Right cardiac atrium (tissue), 5 donors: ENCODE measurements at regions not wholly inside any gene's neighbourhood (a gene's known extent, or its start where the extent isn't known, plus 50 kb on each side); places are given as distances from the start of the nearest gene placed in this dataset.

Experiments used
- ATAC-seq, 2 donors: fragments of 200-7000 bp; cut with Tn5 transposase; one replicate each; pipeline versions ENCODE4 v1.8.0 to v1.9.1; 2020; ENCODE audit warnings: moderate library complexity in 2 of 2, mild to moderate bottlenecking in 1 of 2
- DNase-seq, 3 donors: peaks; one replicate each; pipeline ENCODE4 v3.0.0-alpha.2; 2020
- H3K27ac ChIP-seq: one replicate; pipeline ENCODE4 v1.5.1; 2013; ENCODE audit warnings: mild to moderate bottlenecking, low read length, control low read depth, moderate library complexity
- H3K27me3 ChIP-seq: one replicate; pipeline ENCODE4 v1.6.1; 2013; ENCODE audit not compliant: control insufficient read depth, insufficient read depth
- H3K4me1 ChIP-seq: one replicate; pipeline ENCODE4 v1.6.1; 2013; ENCODE audit warnings: low read length; ENCODE audit not compliant: control insufficient read depth, insufficient read depth
- H3K4me3 ChIP-seq: one replicate; pipeline ENCODE4 v1.5.1; 2013; ENCODE audit warnings: low read length, control low read depth
- H3K9me3 ChIP-seq: one replicate; pipeline ENCODE4 v1.6.1; 2013; ENCODE audit warnings: low read length; ENCODE audit not compliant: control insufficient read depth
- WGBS: extraction: QIAGEN DNeasy Blood & Tissue Kit; methylation state at CpG from one replicate; pipeline ENCODE4 v1.1.7; 2013; 5-methylcytosine and 5-hydroxymethylcytosine counted together
- intact Hi-C, 4 donors: fragments of 100-400 bp; cut with DNase I; formaldehyde crosslinking; loops; one replicate each; pipeline versions ENCODE4 v1.11.0 to v1.14.0; 2022 to 2023
- donor health status: healthy with polysubstance abuse.
- donor health status: DM: no; HTN: yes; CAD: no.
- donor health status: DM: no; HTN: no; CAD: no.
- donor health status: DM: no; HTN: yes; CAD: no; lungs with severe emphysema.
- donor health status: DM: yes; HTN: yes; CAD: no.

DNA sequence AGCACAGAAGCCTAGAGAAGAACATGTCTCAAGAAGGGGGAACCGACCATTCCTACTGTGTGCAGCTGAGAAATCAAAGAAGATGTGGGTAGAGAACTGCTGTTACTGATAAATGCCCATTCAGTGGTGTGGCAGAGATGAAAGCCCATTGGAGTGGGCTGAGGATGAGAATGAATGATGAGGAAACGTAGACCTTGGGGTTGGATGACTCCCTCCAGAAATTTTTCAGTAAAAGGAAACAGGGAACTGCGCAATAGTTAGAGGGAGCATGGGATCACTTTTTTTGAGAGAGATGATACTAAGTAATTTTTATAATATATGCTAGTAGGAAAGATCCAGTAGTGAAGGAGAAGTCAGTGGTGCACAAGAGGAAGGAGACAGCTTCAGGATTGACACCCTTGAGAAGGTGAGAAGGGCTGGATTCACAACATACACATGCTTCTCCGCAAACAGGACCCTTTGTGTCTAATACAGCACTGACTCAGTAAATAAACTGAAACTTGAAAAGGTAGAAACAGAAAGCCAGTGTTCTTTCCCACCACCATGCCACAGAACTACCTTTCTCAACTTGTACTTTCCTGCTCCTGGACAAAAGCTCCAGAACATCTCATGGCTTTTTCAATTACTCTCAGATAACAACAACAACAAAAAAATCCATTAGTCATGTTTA, 104.7 kb upstream of the IL6 start:
- Histone ChIP-seq H3K27ac (no peak overlapping the region), H3K9me3 (no peaks in the 10 kb centered on the region), H3K27me3 (no peaks in the 10 kb centered on the region), H3K4me3 (no peak overlapping the region), H3K4me1 (no peaks in the 10 kb centered on the region)
- 96% methylated on average over 4 of the region's 4 CpGs for WGBS
- ATAC-seq (no peak), DNase-seq (no peak)
- intact Hi-C loops: no loop called here

DNA sequence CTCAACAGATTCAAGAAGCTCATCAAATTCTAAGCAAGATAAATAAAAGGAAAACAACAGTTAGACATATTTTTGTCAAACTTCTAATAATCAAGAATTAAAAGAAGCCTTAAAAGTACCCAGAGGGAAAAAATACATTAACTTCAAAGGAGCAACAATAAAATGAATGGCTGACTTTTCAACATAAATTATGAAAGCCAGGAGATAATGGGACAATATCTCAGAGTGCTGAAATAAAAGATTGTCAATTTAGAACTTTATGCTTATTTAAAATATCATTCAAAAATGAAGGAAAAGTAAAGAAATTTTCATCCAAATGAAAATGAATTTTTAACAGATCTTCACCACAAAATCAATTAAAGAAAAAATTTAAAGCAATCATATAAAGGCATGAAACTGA, 108.5 kb upstream of the IL6 start:
- Histone ChIP-seq H3K4me3 (no peak overlapping the region), H3K4me1 (no peaks in the 10 kb centered on the region), H3K27me3 (no peaks in the 10 kb centered on the region), H3K27ac (no peak overlapping the region), H3K9me3 (no peaks in the 10 kb centered on the region)
- DNase-seq: no peak
- intact Hi-C loops: no loop called here
- no peak for ATAC-seq

DNA sequence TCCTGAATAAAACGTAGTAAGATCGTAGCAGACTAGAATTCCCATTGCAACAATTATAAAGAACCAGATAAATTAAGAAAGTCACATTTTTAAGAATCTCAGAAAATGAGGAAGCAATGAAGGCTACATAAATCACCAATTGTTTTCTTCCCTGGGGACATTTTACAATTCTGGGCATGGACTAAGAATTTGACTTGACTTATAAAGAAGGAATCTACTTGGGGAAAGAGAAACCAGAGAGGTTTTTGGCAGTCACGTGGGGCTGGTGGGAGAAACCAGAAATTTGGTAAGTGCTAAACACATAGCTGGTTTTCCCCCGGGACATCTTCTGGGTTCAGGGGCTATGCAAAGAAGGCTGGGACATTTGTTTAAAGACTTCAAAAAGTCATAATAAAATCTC, 109.8 kb upstream of the IL6 start:
- DNase-seq (no peak), ATAC-seq (no peak)
- WGBS: 79% methylated on average over 4 of the region's 4 CpGs
- H3K4me1 ChIP-seq: no peaks in the 10 kb centered on the region
- no peak overlapping the region for H3K27ac ChIP-seq
- intact Hi-C loops: no loop called here
- H3K4me3 ChIP-seq: no peak overlapping the region
- H3K27me3 ChIP-seq: no peaks in the 10 kb centered on the region
- no peaks in the 10 kb centered on the region for H3K9me3 ChIP-seq

DNA sequence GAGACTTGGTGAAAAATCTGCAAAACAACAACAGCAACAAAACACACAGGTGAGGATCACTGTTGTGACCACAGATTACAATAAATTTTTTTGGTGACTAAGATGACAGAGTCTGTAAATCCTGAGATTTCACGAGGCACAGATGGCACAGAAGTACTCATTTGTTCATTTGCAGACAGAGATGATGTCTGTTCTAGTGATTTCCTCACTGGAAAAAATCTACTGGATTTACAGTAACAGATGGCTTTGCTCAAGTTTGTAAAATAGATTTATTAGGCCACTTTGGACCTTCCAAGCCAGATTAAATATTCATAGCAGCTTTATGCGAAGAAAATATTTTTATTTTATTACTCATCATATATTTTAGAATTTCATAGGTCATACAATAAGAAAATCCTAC, 113.5 kb upstream of the IL6 start:
- H3K4me3 ChIP-seq: no peak overlapping the region
- H3K4me1 ChIP-seq: no peaks in the 10 kb centered on the region
- H3K27me3 ChIP-seq: no peaks in the 10 kb centered on the region
- H3K9me3 ChIP-seq: no peaks in the 10 kb centered on the region
- ATAC-seq: no peak
- intact Hi-C loops: no loop called here
- no peak overlapping the region for H3K27ac ChIP-seq
- 77% methylated on average over 2 of the region's 2 CpGs for WGBS
- DNase-seq: no peak

DNA sequence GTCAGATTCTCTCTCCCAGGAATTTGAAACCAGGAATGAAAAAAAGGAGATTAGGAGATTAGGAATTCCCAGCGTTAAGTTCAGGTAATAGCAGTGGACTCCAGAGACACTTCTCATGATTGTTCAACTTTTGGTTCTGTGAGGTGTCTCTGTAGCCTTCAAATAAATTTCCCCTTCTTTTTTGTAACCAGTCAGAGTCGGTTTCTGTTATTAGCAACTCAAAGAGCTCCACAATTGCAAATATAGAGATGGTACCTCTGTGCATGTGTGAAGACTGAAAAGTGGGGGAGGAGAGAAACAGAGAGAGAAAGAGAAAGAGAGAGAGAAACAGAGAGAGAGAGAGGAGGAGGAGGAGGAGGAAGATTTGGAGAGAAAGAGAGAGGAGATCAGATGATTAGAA, 112.8 kb upstream of the STEAP1B start:
- Histone ChIP-seq H3K27ac (no peak overlapping the region), H3K4me3 (no peak overlapping the region), H3K9me3 (no peaks in the 10 kb centered on the region), H3K4me1 (no peaks in the 10 kb centered on the region), H3K27me3 (no peaks in the 10 kb centered on the region)
- 77% methylated on average over 2 of the region's 2 CpGs for WGBS
- no peak for DNase-seq
- no peak for ATAC-seq
- intact Hi-C loops: no loop called here

DNA sequence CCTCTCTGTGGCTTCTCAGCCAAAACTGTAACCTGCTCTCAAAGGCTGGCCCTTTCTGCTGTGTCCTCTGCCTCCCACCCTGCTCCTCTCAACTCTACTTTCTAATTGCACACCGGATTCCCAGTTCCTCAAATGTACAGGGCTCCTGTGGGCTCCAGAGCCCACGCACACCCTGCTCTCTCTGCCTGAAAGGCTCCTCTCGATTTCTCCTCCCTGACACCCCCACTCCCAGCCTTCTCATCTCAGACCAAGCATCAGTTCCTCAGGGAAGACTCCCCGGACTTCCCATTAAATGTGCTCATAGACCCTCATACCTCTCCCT, 111.7 kb upstream of the STEAP1B start:
- Histone ChIP-seq H3K27me3 (no peaks in the 10 kb centered on the region), H3K27ac (no peak overlapping the region), H3K9me3 (no peaks in the 10 kb centered on the region), H3K4me3 (no peak overlapping the region), H3K4me1 (no peaks in the 10 kb centered on the region)
- DNase-seq (no peak), ATAC-seq (no peak)
- WGBS: 84% methylated on average over 4 of the region's 4 CpGs
- intact Hi-C loops: no loop called here

DNA sequence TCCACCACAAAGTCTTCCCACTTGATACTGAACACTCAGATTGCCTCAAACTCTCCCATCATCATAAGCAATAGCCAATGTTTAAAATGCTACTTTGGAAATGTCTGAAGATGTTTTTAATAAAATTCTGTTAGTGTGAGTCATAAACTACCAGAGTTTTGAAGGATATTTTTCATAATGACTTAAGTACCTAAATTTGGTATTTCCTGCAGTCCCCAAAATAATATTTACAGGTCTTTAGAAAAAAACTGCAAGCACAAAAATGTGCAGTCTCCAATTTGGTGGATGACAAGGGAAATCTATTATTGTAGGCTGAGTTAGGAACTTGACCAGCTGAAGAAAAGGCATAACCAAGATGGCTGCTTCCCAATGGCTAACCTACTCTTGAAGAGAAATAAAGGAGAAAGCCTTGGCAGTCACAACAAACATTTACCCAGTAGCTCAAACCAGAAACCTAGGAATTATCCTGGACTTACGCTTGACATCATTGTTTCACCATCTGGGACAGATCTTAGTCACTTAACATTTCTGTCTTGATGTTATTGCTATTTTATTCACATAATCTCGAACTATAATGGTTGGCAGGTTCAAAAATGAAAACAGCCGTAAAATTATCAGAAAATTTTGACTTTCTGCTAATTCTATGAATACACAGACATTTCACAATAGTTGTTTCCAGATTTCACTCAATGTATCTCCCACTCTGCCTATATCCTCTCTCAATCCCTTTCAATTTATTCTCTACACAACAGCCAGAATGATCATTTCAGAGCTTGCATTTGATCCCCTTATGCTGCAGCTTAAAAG, 111.2 kb upstream of the STEAP1B start:
- no peaks in the 10 kb centered on the region for H3K27me3 ChIP-seq
- DNase-seq: no peak
- H3K4me1 ChIP-seq: no peaks in the 10 kb centered on the region
- H3K27ac ChIP-seq: no peak overlapping the region
- H3K9me3 ChIP-seq: no peaks in the 10 kb centered on the region
- WGBS: 69% methylated on average over 3 of the region's 3 CpGs
- intact Hi-C loops: no loop called here
- no peak for ATAC-seq
- H3K4me3 ChIP-seq: no peak overlapping the region

DNA sequence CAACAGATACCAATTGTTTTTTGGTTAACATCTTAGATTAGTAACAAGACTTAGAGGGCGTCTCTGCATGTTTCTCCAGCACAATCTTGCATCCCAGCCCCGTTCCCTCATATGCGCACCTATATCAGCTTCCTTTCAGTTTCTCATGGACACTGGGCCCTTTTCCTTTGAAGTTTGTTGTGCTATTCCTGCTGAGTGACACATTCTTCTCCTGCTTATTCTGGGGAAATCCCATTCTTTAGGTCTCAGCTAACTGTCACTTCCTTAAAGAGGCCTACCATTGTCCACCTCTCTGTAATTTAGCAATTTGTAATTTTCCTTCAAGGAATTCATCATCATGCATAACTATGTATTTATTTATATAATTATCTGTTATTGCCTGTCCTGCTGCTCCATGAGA, 110.3 kb upstream of the STEAP1B start:
- Histone ChIP-seq H3K4me1 (no peaks in the 10 kb centered on the region), H3K4me3 (no peak overlapping the region), H3K27me3 (no peaks in the 10 kb centered on the region), H3K27ac (no peak overlapping the region), H3K9me3 (no peaks in the 10 kb centered on the region)
- ATAC-seq (no peak), DNase-seq (no peak)
- intact Hi-C loops: no loop called here
- 87% methylated on average over 3 of the region's 3 CpGs for WGBS

DNA sequence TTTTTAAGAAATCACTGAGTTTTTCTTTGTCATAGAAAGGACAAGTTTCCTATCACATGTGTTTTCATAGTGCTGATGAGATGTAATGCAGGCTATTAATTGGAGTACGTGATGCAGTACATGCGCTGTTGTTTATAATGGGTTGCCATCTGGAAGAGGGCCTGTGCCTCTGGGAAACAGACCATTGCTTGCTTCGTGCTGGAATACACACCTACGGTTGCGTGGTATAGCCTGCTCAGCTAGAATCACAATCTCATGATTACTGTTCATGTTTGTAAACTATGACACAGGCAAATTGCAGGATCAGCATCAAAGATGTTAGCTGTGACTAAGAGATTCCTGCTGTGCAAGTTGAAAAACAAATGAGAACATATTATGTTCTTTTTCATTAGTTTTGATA, 107.2 kb upstream of the STEAP1B start:
- intact Hi-C loops: no loop called here
- ATAC-seq: no peak
- 93% methylated on average over 5 of the region's 5 CpGs for WGBS

DNA sequence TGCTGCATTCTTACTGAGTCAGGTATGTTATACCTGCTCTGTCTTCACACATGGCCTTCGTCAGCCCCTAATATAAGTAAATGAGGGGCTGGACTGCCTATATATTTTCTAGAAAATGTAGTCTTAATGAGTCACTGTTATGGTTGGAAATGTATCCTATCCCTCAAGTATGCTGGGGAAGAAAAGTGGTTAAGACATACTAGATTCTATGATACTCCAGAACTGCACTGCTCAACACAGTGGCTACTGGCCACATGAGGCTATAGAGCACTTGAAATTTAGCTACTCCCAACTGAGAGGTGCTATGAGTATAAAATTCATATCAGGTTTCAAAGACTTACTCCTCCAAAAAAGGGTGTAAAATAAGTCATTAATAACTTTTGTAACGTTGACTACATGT, 104.3 kb upstream of the STEAP1B start:
- Histone ChIP-seq H3K9me3 (no peaks in the 10 kb centered on the region), H3K4me3 (no peak overlapping the region), H3K27ac (no peak overlapping the region), H3K4me1 (no peaks in the 10 kb centered on the region), H3K27me3 (no peaks in the 10 kb centered on the region)
- intact Hi-C loops: no loop called here
- WGBS: 90% methylated on average over 2 of the region's 2 CpGs
- DNase-seq (no peak), ATAC-seq (no peak)

More for the DNA sequence above, 107.2 kb upstream of the STEAP1B start:
- Histone ChIP-seq H3K9me3 (no peaks in the 10 kb centered on the region), H3K27ac (no peak overlapping the region), H3K4me3 (no peak overlapping the region), H3K4me1 (no peaks in the 10 kb centered on the region), H3K27me3 (no peaks in the 10 kb centered on the region)
- DNase-seq: no peak

DNA sequence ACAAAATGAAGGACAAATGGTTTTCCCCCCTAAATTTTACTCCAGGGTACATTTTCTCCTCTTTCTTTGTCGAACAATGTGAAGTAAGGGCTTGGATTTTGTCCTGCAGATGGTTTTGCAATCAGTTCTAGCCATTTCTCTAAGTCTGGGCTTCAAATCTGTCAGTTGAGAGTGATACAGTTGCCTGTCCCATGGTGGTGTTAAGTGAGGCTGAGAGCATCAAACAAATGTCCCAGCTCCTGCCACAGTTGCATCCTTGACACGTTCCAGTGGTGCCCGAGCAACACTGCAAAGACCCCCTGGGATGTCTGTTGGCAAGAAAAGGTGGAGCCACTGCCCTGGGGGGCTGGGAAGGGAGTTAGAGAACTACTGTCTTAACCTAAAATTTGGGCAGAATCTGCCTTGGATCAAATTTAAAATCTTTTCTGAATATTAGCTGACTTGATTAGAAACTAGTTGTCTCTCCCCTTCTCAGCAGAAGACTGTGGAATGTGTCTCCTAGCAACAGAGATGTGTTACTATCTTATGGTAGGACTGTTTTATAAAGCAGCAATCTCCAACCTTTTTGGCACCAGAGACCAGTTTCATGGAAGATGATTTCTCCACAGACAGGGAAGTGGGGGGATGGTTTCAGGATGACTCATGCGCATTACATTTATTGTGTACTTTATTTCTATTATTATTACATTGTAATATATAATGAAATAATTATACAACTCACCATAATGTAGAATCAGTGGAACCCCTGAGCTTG, 102.0 kb upstream of the STEAP1B start:
- no peaks in the 10 kb centered on the region for H3K27me3 ChIP-seq
- H3K27ac ChIP-seq: no peak overlapping the region
- intact Hi-C loops: no loop called here
- 44% methylated on average over 4 of the region's 4 CpGs for WGBS
- ATAC-seq (peak; percentile 14 to 45), DNase-seq (no peak)
- H3K4me3 ChIP-seq: no peak overlapping the region
- no peaks in the 10 kb centered on the region for H3K9me3 ChIP-seq
- H3K4me1 ChIP-seq: no peaks in the 10 kb centered on the region
